ENCODE measurements at regions not wholly inside any gene's neighbourhood (a gene's known extent, or its start where the extent isn't known, plus 50 kb on each side); places are given as distances from the start of the nearest gene placed in this dataset.
"Not testable (repeated sequence)": the region's sequence is repeated elsewhere in the genome, so short reads cannot be mapped to it uniquely, and the experiment has no call there.

DNA sequence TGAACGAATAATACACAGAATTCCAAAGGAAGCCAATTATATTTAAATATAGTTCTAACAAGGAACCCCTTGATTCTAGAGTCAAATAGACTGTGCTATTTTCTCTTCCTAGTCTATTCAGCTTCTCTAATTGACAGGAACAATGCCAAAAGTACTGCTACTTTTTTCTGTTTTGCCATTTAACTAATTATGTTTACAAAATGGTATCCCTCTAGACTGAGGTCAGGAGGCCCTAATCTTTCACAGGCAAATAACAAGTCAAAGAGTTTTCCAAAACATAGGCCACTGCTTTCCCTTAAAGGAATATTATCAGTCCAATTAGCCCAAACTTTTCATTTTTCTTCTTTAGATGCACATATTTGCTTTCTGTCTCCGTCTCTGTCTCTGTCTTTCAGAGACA is 539.3 kb downstream of the RFPL4B start:
- TF ChIP-seq GATA1 (IDR thresholded peaks at IDR 0.05; ENCODE audit: low read depth, low read length) (no peak), POLR2A (IDR thresholded peaks at IDR 0.05; ENCODE audit: low read length) (no peak)
- DNase-seq = no peak

DNA sequence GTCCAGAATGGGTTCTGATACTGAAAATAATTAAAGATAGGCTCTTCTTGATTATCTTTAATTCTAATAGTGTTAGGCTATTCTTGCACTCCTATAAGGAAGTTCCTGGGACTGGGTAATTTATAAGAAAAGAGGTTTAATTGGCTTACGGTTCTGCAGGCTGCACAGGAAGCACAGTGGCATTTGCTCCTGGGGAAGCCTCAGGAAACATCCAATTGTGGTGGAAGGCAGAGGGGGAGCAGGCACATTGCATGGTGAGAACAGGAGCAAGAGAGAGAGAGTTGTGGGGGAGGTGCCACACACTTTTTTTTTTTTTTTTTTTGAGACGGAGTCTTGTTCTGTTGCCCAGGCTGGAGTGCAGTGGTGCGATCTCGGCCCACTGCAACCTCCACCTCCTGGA is 540.3 kb downstream of the RFPL4B start:
- not testable (repeated sequence) for DNase-seq

DNA sequence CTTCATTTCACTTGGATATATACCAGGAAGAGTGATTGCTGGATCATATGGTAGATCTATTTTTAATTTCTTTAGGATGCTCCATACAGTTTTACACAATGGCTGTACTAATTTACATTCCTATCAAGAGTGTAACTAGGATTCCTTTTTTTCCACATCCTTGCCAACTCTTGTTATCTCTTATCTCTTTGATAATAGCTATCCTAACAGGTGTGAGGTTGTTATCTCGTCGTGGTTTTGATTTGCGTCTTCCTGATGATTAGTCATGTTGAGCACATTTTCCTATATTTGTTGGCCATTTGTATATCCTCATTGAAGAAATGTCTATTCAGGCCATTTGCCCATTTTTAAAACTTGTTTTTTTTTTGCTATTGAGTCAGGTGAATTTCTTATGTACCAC is 552.4 kb downstream of the RFPL4B start:
- no peak for TF ChIP-seq GATA1 (IDR thresholded peaks at IDR 0.05; ENCODE audit: low read depth, low read length)
- TF ChIP-seq POLR2A (IDR thresholded peaks at IDR 0.05; ENCODE audit: low read length) = no peak
- no peak for DNase-seq

DNA sequence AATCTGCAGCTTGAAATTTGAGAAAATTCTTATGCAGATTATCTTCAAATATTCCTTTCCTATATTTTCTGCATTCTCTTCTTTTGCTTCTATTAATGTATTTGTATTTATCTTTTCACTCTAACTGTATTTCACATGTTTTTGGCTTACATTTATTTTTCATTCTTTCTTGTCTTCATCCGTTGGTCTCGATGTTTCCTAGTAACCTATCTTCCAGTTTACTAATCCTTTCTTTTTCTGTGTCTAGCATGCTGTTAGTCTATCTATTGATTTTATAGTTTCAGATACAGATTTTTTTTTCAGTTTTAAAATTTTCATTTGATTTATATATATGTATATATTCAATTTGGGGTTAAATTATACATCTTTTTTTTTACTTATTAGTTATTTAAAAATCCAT is 556.2 kb downstream of the RFPL4B start:
- no peak for TF ChIP-seq GATA1 (IDR thresholded peaks at IDR 0.05; ENCODE audit: low read depth, low read length)
- no peak for TF ChIP-seq POLR2A (IDR thresholded peaks at IDR 0.05; ENCODE audit: low read length)
- no peak for DNase-seq

DNA sequence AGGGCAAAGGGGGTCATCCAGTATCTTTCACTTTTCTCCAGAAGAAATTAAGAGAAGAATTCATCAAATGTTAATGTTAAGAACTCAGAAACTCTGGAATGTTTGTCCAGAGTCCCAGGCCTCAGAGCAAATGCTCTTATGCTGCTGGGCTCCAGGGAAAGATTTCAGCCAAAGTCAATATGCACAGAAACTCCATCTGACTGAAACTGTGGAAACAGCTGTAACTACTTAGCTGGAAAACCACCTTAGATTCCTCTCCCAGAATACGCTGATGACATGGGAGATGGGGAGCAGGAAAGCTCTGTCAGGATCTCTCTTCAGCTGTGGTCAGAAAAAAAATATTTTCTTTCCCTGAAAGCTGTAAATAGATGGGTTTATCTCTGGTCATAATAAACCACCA is 559.6 kb downstream of the RFPL4B start:
- TF ChIP-seq GATA1 (IDR thresholded peaks at IDR 0.05; ENCODE audit: low read depth, low read length) (no peak), POLR2A (IDR thresholded peaks at IDR 0.05; ENCODE audit: low read length) (no peak)
- DNase-seq = no peak

DNA sequence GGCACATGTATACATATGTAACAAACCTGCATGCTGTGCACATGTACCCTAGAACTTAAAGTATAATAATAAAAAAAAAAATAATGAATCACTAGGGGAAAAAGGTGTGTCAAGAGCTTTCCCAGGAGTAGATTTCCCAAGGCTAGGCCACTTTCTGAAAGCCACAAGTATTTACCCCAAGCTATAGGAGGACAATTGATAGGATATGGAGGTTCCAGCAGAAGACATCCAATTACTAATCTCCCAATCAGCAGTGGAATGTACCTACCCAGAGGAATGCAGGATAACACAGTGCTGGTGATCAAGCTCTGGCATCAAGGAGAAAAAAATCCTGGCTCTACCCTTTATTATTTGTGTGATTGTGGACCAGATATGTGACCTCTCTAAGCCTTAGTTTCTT is 562.7 kb downstream of the RFPL4B start:
- DNase-seq = no peak
- TF ChIP-seq GATA1 (IDR thresholded peaks at IDR 0.05; ENCODE audit: low read depth, low read length) (no peak), POLR2A (IDR thresholded peaks at IDR 0.05; ENCODE audit: low read length) (no peak)

DNA sequence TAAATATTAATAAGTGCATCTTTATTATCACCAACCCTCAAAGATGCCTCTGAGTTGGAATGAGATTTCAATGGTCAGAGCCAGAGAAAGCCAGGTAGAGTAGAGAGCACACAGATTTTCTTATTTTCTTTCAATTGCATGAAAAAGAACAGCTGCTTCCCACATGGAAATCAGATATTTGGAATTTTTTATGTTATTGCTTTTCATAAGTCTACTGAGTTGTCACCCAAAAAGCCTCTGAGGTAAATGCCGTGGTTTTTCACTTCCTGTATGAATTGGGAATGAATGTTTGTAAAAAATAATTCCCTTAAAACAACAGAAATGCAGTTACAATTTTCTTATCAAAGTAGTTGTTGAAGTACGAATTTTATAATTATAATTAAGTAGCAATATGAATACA is 563.1 kb downstream of the RFPL4B start:
- TF ChIP-seq GATA1 (IDR thresholded peaks at IDR 0.05; ENCODE audit: low read depth, low read length) = no peak
- TF ChIP-seq POLR2A (IDR thresholded peaks at IDR 0.05; ENCODE audit: low read length) = no peak
- no peak for DNase-seq

DNA sequence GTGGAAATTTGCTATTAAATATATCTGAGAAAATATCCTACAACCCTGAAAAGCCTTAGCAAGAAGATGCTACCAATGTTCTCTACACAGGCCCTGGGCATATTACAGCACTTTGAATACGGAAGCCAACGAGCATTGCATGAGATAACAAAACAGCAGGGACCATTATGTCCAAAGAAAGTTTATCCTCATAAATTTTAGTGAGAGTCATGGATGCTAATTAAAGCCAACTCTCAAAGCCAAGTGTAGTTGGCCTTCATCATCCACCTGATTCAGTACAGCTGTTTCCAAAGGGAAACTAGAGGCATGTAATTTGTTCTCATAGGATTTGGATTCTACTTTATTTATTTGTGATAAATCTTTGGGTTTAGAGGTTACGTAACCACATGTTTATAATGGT is 564.8 kb downstream of the RFPL4B start:
- no peak for DNase-seq
- TF ChIP-seq POLR2A (IDR thresholded peaks at IDR 0.05; ENCODE audit: low read length) = no peak
- TF ChIP-seq GATA1 (IDR thresholded peaks at IDR 0.05; ENCODE audit: low read depth, low read length) = no peak

DNA sequence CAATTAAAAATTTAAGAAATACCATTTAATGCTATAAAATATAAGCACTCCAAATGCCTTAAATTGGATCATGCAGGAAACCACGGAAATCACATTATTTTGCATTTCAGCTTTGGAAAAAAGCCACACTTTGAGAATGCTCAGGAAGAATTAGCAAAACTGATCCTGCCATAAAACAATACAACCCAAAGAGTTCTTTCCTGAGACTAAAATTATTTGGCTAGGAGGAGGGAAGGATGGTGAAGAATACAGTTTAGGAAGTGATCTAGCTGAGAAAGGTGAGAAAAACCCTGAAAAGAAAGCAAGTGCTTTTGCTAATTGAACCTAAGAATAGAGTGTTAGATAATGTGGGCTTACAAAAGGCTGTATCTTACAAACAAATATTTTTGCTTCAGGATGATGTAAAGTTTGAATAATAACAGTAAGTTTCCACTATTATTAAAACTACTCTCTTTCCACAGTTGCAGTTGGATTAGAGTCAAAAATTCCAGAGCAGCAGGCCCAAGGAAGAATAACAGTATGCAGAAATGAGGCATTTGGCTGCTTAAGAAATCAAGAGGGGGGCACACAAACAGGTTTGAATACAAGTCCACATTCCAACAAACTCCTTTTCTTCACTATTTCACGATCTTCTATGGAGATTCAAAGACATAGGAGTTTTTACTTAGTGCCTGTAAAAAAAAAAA is 565.4 kb downstream of the RFPL4B start:
- TF ChIP-seq POLR2A (IDR thresholded peaks at IDR 0.05; ENCODE audit: low read length) (no peak), GATA1 (IDR thresholded peaks at IDR 0.05; ENCODE audit: low read depth, low read length) (no peak)
- DNase-seq = no peak

DNA sequence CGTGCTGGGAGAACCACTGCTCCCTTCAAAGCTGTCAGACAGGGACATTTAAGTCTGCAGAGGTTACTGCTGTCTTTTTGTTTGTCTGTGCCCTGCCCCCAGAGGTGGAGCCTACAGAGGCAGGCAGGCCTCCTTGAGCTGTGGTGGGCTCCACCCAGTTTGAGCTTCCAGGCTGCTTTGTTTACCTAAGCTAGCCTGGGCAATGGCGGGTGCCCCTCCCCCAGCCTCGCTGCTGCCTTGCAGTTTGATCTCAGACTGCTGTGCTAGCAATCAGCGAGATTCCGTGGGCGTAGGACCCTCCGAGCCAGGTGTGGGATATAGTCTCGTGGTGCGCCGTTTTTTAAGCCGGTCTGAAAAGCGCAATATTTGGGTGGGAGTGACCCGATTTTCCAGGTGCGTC is 572.6 kb downstream of the RFPL4B start:
- not testable (repeated sequence) for DNase-seq

DNA sequence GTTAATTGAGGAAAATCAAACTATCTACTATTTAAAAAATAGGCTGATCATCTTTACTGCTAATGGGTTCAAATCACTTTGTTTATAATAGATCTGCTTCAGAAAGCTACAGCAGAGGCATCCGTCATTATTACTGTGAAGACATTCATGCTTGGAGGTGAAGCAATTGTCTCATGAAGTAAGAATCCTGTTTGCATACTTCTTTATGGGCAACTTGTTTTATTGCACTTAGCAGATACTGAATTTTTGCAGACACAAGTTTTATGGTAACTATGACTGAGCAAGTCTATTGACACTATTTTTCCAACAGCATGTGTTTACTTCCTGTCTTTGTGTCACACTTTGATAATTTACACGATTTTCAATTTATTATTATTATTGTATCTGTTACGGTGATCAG is 573.9 kb downstream of the RFPL4B start:
- no peak for DNase-seq
- no peak for TF ChIP-seq GATA1 (IDR thresholded peaks at IDR 0.05; ENCODE audit: low read depth, low read length)
- TF ChIP-seq POLR2A (IDR thresholded peaks at IDR 0.05; ENCODE audit: low read length) = no peak

DNA sequence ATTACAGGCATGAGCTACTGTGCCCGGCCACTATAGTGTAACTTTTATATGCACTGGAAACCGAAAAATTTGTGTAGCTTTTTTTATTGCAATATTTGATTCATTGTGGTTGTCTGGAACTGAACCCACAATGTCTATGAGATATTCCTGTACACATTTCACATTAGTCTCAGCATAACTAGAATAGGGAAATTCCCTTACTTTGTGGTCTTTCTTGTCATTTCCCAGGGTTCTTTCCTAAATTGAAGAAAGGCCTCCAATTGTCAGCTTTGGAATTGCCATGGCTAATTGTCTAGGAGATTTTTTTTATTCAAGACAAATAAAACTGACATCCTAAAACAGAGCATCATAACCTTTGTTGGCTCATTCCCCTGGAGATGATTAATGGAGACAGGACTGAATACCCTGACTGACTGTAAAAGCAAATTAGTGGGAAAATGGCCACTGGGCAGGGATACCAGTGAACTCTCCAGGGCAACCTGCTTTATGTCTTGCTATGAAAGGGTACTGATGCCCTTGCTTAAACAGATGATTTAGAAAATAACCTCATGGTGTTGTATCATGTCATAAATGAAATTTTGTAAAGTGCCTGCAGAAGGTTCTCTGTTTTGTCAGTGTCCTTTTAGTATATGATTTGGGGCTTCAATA is 576.9 kb downstream of the RFPL4B start:
- TF ChIP-seq POLR2A (IDR thresholded peaks at IDR 0.05; ENCODE audit: low read length) (no peak), GATA1 (IDR thresholded peaks at IDR 0.05; ENCODE audit: low read depth, low read length) (no peak)
- no peak for DNase-seq

DNA sequence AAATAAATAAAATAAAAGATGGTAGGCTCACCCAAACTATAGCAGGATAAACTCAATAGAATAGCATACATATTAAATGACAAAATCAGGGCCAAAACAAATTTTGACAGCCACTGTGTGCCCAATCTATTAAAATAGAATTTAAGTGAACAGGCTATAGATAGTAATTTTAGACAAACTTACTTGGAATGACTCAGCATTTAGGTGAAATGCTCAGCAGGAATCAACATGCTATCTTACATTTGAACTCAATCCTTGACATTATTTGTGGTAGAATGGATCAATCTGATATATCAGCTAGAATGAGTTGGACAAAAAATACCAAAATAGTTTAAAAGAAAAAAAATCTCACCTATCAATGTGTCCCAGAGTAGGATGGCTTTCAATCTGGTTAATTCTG is 578.6 kb downstream of the RFPL4B start:
- no peak for DNase-seq
- TF ChIP-seq POLR2A (IDR thresholded peaks at IDR 0.05; ENCODE audit: low read length) (no peak), GATA1 (IDR thresholded peaks at IDR 0.05; ENCODE audit: low read depth, low read length) (no peak)

DNA sequence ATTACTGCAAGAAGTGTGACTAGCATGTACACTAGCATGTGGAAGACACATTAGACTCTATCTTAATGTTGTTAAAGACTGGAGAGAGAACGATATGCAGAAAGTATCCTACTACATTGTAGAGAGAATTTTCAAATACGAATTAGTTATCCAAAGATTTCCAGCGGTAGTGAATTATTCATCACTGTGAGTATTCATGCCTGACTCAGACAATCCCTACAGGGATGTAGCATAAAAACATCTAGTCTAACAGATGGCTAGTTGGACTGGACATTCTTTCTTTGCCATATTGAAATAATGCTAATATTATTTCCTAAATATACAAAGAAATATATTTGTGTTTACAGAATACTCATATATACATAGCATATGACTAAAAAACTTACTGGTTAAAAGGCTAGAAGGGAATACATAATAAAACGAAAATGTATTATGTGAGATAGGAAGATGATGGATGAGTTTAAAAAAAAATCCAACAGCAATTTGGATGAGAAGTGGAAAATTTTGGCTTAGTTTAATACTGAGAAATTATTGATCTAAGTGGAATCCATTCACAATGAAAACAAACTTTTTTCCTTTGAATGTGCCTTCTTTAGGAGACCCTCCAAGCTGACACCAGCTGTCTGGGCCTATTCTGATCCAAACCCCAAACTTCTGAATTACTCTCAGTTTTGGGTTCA is 580.7 kb downstream of the RFPL4B start:
- TF ChIP-seq POLR2A (IDR thresholded peaks at IDR 0.05; ENCODE audit: low read length) = no peak
- TF ChIP-seq GATA1 (IDR thresholded peaks at IDR 0.05; ENCODE audit: low read depth, low read length) = no peak
- DNase-seq = no peak

DNA sequence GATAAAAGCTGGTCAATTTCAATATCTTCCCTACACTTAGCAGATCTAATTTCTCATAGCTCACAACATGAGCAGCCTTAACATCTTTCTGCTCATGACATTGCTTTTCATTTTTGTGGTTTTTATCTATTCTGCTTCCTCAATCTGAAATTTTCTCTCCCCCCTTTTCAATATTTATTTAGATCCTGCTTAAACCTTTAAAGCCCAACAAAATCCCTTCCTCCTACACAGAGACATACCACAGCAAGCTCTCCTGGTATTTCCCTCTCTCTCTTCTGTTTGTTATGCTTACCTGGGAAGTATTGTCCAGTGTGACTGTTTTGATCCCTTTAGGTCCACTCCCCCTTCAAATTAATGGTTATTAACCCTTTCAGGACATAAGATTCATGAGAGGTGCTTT is 582.5 kb downstream of the RFPL4B start:
- TF ChIP-seq POLR2A (IDR thresholded peaks at IDR 0.05; ENCODE audit: low read length) (no peak), GATA1 (IDR thresholded peaks at IDR 0.05; ENCODE audit: low read depth, low read length) (no peak)
- DNase-seq = no peak
